Uterus (tissue), 3 donors: ENCODE measurements at regions not wholly inside any gene's neighbourhood (a gene's known extent, or its start where the extent isn't known, plus 50 kb on each side); places are given as distances from the start of the nearest gene placed in this dataset.

Source experiments
- DNase-seq, 2 donors: peaks; one replicate each; pipeline ENCODE4 v3.0.0-alpha.2; 2019 to 2020
- H3K27ac ChIP-seq, 2 donors: fragments of 200-600 bp; sonication (generic); 1 replicate in 1 of 2; 2 replicates in 1 of 2; pipeline ENCODE4 v1.5.1; 2016 to 2018
- H3K27me3 ChIP-seq, 2 donors: fragments of 200-600 bp; sonication (generic); one replicate each; pipeline ENCODE4 v1.5.1; 2018 to 2019; ENCODE audit warnings: control low read depth in 1 of 2
- H3K36me3 ChIP-seq, 2 donors: fragments of 200-600 bp; sonication (generic); one replicate each; pipeline ENCODE4 v1.5.1; 2019; ENCODE audit warnings: control low read depth in 1 of 2
- H3K4me1 ChIP-seq, 2 donors: fragments of 200-600 bp; sonication (generic); one replicate each; pipeline ENCODE4 v1.5.1; 2018 to 2019; ENCODE audit warnings: control low read depth in 1 of 2
- H3K4me3 ChIP-seq, 2 donors: fragments of 200-600 bp; sonication (generic); 1 replicate in 1 of 2; 2 replicates in 1 of 2; pipeline ENCODE4 v1.5.1; 2018 to 2019; ENCODE audit warnings: mild to moderate bottlenecking in 1 of 2
- H3K9me3 ChIP-seq, 2 donors: fragments of 200-600 bp; sonication (generic); one replicate each; pipeline ENCODE4 v1.5.1; 2019; ENCODE audit warnings: control low read depth in 1 of 2
- CTCF ChIP-seq, 4 experiments: fragments of 200-600 bp in 2 of 4; fragments of 450-650 bp in 2 of 4; sonication (generic) in 2 of 4; IDR thresholded peaks; one replicate each; pipeline ENCODE4 v1.5.1; 2016 to 2019; ENCODE audit warnings: antibody characterized with exemption in 4 of 4, mild to moderate bottlenecking in 2 of 4, moderate library complexity in 1 of 4
- POLR2A ChIP-seq, 2 donors: fragments of 450-650 bp; IDR thresholded peaks; one replicate each; pipeline ENCODE4 v1.6.1; 2016; ENCODE audit warnings: antibody characterized with exemption in 2 of 2, mild to moderate bottlenecking in 1 of 2, moderate library complexity in 1 of 2
- intact Hi-C: fragments of 100-400 bp; cut with DNase I; formaldehyde crosslinking; loops from one replicate; pipeline ENCODE4 v1.15.1; 2023; ENCODE audit warnings: low total_unique reads
- donor health status: DM: yes; HTN: yes; CAD: no.

- no peak for TF ChIP-seq POLR2A (IDR thresholded peaks at IDR 0.05)
- TF ChIP-seq CTCF (IDR thresholded peaks at IDR 0.05), result no peak
- Histone ChIP-seq H3K4me1 (no peaks in the 10 kb centered on the region), H3K27ac (no peak overlapping the region), H3K36me3 (no peaks in the 10 kb centered on the region), H3K27me3 (no peaks in the 10 kb centered on the region), H3K9me3 (no peaks in the 10 kb centered on the region), H3K4me3 (no peak overlapping the region)
- intact Hi-C loops, result loop anchor here (10.0 kb wide), 1 partner anchor 1496 kb away; no protein-coding TSS in a partner anchor
- DNase-seq, result no peak
Observed at GRCh38 chr3:76378789-76379188, 593.4 kb upstream of the ZNF717 start.

- TF ChIP-seq CTCF (IDR thresholded peaks at IDR 0.05) (no peak), POLR2A (IDR thresholded peaks at IDR 0.05) (no peak)
- Histone ChIP-seq H3K27me3 (no peaks in the 10 kb centered on the region), H3K4me1 (no peaks in the 10 kb centered on the region), H3K9me3 (no peaks in the 10 kb centered on the region), H3K36me3 (no peaks in the 10 kb centered on the region), H3K4me3 (no peak overlapping the region), H3K27ac (no peak overlapping the region)
- DNase-seq, result no peak
- intact Hi-C loops, result no loop called here
Observed at GRCh38 chr3:76383781-76384180, 598.4 kb upstream of the ZNF717 start.

- no peaks in the 10 kb centered on the region for H3K4me1 ChIP-seq
- no peak overlapping the region for H3K27ac ChIP-seq
- no peaks in the 10 kb centered on the region for H3K27me3 ChIP-seq
- intact Hi-C loops, result no loop called here
- H3K4me3 ChIP-seq, result no peak overlapping the region
- TF ChIP-seq CTCF (IDR thresholded peaks at IDR 0.05) (no peak), POLR2A (IDR thresholded peaks at IDR 0.05) (no peak)
- H3K36me3 ChIP-seq, result no peaks in the 10 kb centered on the region
- no peaks in the 10 kb centered on the region for H3K9me3 ChIP-seq
- DNase-seq, result no peak
Observed at GRCh38 chr3:76387000-76387399, 601.7 kb upstream of the ZNF717 start.

GRCh38 chr3:76400141-76400540 lies 614.8 kb upstream of the ZNF717 start:
- Histone ChIP-seq H3K27me3 (no peaks in the 10 kb centered on the region), H3K27ac (no peak overlapping the region), H3K4me3 (no peak overlapping the region), H3K4me1 (no peaks in the 10 kb centered on the region), H3K36me3 (no peaks in the 10 kb centered on the region), H3K9me3 (no peaks in the 10 kb centered on the region)
- no peak for DNase-seq
- intact Hi-C loops, result no loop called here
- TF ChIP-seq POLR2A (IDR thresholded peaks at IDR 0.05), result no peak

- H3K9me3 ChIP-seq, result no peaks in the 10 kb centered on the region
- no peaks in the 10 kb centered on the region for H3K4me1 ChIP-seq
- no peak overlapping the region for H3K27ac ChIP-seq
- H3K4me3 ChIP-seq, result no peak overlapping the region
- H3K36me3 ChIP-seq, result no peaks in the 10 kb centered on the region
- TF ChIP-seq POLR2A (IDR thresholded peaks at IDR 0.05) (no peak), CTCF (IDR thresholded peaks at IDR 0.05) (no peak)
- intact Hi-C loops, result no loop called here
- H3K27me3 ChIP-seq, result no peaks in the 10 kb centered on the region
- no peak for DNase-seq
Observed at GRCh38 chr3:76402926-76403325, 617.6 kb upstream of the ZNF717 start.

GRCh38 chr3:76403556-76403955 lies 618.2 kb upstream of the ZNF717 start:
- no peak overlapping the region for H3K27ac ChIP-seq
- no peaks in the 10 kb centered on the region for H3K36me3 ChIP-seq
- no peak overlapping the region for H3K4me3 ChIP-seq
- no peaks in the 10 kb centered on the region for H3K9me3 ChIP-seq
- no peak for DNase-seq
- no peaks in the 10 kb centered on the region for H3K4me1 ChIP-seq
- TF ChIP-seq CTCF (IDR thresholded peaks at IDR 0.05) (no peak), POLR2A (IDR thresholded peaks at IDR 0.05) (no peak)
- H3K27me3 ChIP-seq, result no peaks in the 10 kb centered on the region
- intact Hi-C loops, result no loop called here
